ENCODE measurements at regions not wholly inside any gene's neighbourhood (a gene's known extent, or its start where the extent isn't known, plus 50 kb on each side); places are given as distances from the start of the nearest gene placed in this dataset.
"Not testable (repeated sequence)": the region's sequence is repeated elsewhere in the genome, so short reads cannot be mapped to it uniquely, and the experiment has no call there.

GRCh38 chrX:33989936-33990335 is 142.2 kb downstream of the FAM47A start:
- 20% methylated on average over 2 of the region's 4 CpGs for WGBS (ENCODE audit: insufficient coverage)
- DNase-seq (ENCODE audit: low read depth in 4 of 6, low spot score in 6 of 6) = peak in 2 of 6 donors; percentile 8 to 27

GRCh38 chrX:33987458-33987857 is 144.7 kb downstream of the FAM47A start:
- Histone ChIP-seq H3K9me3 (ENCODE audit: control insufficient read depth, insufficient read depth, low read length) (no peaks in the 10 kb centered on the region), H3K4me3 (ENCODE audit: low read depth, low read length) (no peak overlapping the region), H3K27me3 (ENCODE audit: control insufficient read depth, insufficient read depth, low read length) (no peaks in the 10 kb centered on the region), H3K36me3 (ENCODE audit: control insufficient read depth, insufficient read depth, low read length) (no peaks in the 10 kb centered on the region), H3K27ac (ENCODE audit: low read depth, low read length) (no peak overlapping the region), H3K4me1 (ENCODE audit: control insufficient read depth, insufficient read depth, low read length) (no peaks in the 10 kb centered on the region)
- DNase-seq (ENCODE audit: low read depth in 4 of 6, low spot score in 6 of 6) = no peak
- 68% methylated on average over 4 of the region's 4 CpGs for WGBS (ENCODE audit: insufficient coverage)

More at GRCh38 chrX:33989936-33990335, 142.2 kb downstream of the FAM47A start:
- H3K4me1 ChIP-seq (ENCODE audit: control insufficient read depth, insufficient read depth, low read length) = no peaks in the 10 kb centered on the region
- H3K27me3 ChIP-seq (ENCODE audit: control insufficient read depth, insufficient read depth, low read length) = no peaks in the 10 kb centered on the region
- no peaks in the 10 kb centered on the region for H3K9me3 ChIP-seq (ENCODE audit: control insufficient read depth, insufficient read depth, low read length)
- H3K36me3 ChIP-seq (ENCODE audit: control insufficient read depth, insufficient read depth, low read length) = no peaks in the 10 kb centered on the region
- H3K27ac ChIP-seq (ENCODE audit: low read depth, low read length) = no peak overlapping the region
- no peak overlapping the region for H3K4me3 ChIP-seq (ENCODE audit: low read depth, low read length)

GRCh38 chrX:33974676-33975075 is 157.4 kb downstream of the FAM47A start:
- Histone ChIP-seq H3K27me3 (ENCODE audit: control insufficient read depth, insufficient read depth, low read length) (no peaks in the 10 kb centered on the region), H3K4me3 (ENCODE audit: low read depth, low read length) (no peak overlapping the region), H3K4me1 (ENCODE audit: control insufficient read depth, insufficient read depth, low read length) (no peaks in the 10 kb centered on the region), H3K9me3 (ENCODE audit: control insufficient read depth, insufficient read depth, low read length) (peaks cover 3% of the 10 kb centered on the region), H3K27ac (ENCODE audit: low read depth, low read length) (no peak overlapping the region), H3K36me3 (ENCODE audit: control insufficient read depth, insufficient read depth, low read length) (no peaks in the 10 kb centered on the region)
- DNase-seq (ENCODE audit: low read depth in 4 of 6, low spot score in 6 of 6) = no peak
- WGBS (ENCODE audit: insufficient coverage) = 91% methylated on average over 6 of the region's 6 CpGs

- no peak overlapping the region for H3K4me3 ChIP-seq (ENCODE audit: low read depth, low read length)
- no peaks in the 10 kb centered on the region for H3K36me3 ChIP-seq (ENCODE audit: control insufficient read depth, insufficient read depth, low read length)
- no peak for DNase-seq (ENCODE audit: low read depth in 4 of 6, low spot score in 6 of 6)
- H3K27me3 ChIP-seq (ENCODE audit: control insufficient read depth, insufficient read depth, low read length) = no peaks in the 10 kb centered on the region
- H3K9me3 ChIP-seq (ENCODE audit: control insufficient read depth, insufficient read depth, low read length) = no peaks in the 10 kb centered on the region
- WGBS (ENCODE audit: insufficient coverage) = 84% methylated on average over 3 of the region's 3 CpGs
- H3K4me1 ChIP-seq (ENCODE audit: control insufficient read depth, insufficient read depth, low read length) = no peaks in the 10 kb centered on the region
- H3K27ac ChIP-seq (ENCODE audit: low read depth, low read length) = no peak overlapping the region
These were observed 161.8 kb downstream of the FAM47A start for GRCh38 chrX:33970028-33970967.

- Histone ChIP-seq H3K9me3 (ENCODE audit: control insufficient read depth, insufficient read depth, low read length) (no peaks in the 10 kb centered on the region), H3K4me1 (ENCODE audit: control insufficient read depth, insufficient read depth, low read length) (no peaks in the 10 kb centered on the region), H3K27me3 (ENCODE audit: control insufficient read depth, insufficient read depth, low read length) (no peaks in the 10 kb centered on the region), H3K4me3 (ENCODE audit: low read depth, low read length) (no peak overlapping the region), H3K36me3 (ENCODE audit: control insufficient read depth, insufficient read depth, low read length) (no peaks in the 10 kb centered on the region), H3K27ac (ENCODE audit: low read depth, low read length) (no peak overlapping the region)
- WGBS (ENCODE audit: insufficient coverage) = 73% methylated on average over 1 of the region's 1 CpG
- DNase-seq (ENCODE audit: low read depth in 4 of 6, low spot score in 6 of 6) = no peak
These were observed 163.0 kb downstream of the FAM47A start for GRCh38 chrX:33969105-33969504.

GRCh38 chrX:33968611-33969010 is 163.5 kb downstream of the FAM47A start:
- H3K27ac ChIP-seq (ENCODE audit: low read depth, low read length) = no peak overlapping the region
- no peak for DNase-seq (ENCODE audit: low read depth in 4 of 6, low spot score in 6 of 6)
- no peaks in the 10 kb centered on the region for H3K4me1 ChIP-seq (ENCODE audit: control insufficient read depth, insufficient read depth, low read length)
- H3K9me3 ChIP-seq (ENCODE audit: control insufficient read depth, insufficient read depth, low read length) = no peaks in the 10 kb centered on the region
- H3K36me3 ChIP-seq (ENCODE audit: control insufficient read depth, insufficient read depth, low read length) = no peaks in the 10 kb centered on the region
- 71% methylated on average over 2 of the region's 4 CpGs for WGBS (ENCODE audit: insufficient coverage)
- no peak overlapping the region for H3K4me3 ChIP-seq (ENCODE audit: low read depth, low read length)
- no peaks in the 10 kb centered on the region for H3K27me3 ChIP-seq (ENCODE audit: control insufficient read depth, insufficient read depth, low read length)

- no peaks in the 10 kb centered on the region for H3K27me3 ChIP-seq (ENCODE audit: control insufficient read depth, insufficient read depth, low read length)
- H3K9me3 ChIP-seq (ENCODE audit: control insufficient read depth, insufficient read depth, low read length) = no peaks in the 10 kb centered on the region
- no peak overlapping the region for H3K4me3 ChIP-seq (ENCODE audit: low read depth, low read length)
- no peaks in the 10 kb centered on the region for H3K4me1 ChIP-seq (ENCODE audit: control insufficient read depth, insufficient read depth, low read length)
- no peak for DNase-seq (ENCODE audit: low read depth in 4 of 6, low spot score in 6 of 6)
- H3K27ac ChIP-seq (ENCODE audit: low read depth, low read length) = no peak overlapping the region
- H3K36me3 ChIP-seq (ENCODE audit: control insufficient read depth, insufficient read depth, low read length) = no peaks in the 10 kb centered on the region
- WGBS (ENCODE audit: insufficient coverage) = 67% methylated on average over 1 of the region's 2 CpGs
These were observed 182.8 kb downstream of the FAM47A start for GRCh38 chrX:33949300-33949699.

GRCh38 chrX:33926249-33926648 is 205.9 kb downstream of the FAM47A start:
- not testable (repeated sequence) for H3K4me3 ChIP-seq (ENCODE audit: low read depth, low read length); H3K27me3 ChIP-seq (ENCODE audit: control insufficient read depth, insufficient read depth, low read length); H3K27ac ChIP-seq (ENCODE audit: low read depth, low read length); H3K36me3 ChIP-seq (ENCODE audit: control insufficient read depth, insufficient read depth, low read length); DNase-seq (ENCODE audit: low read depth in 4 of 6, low spot score in 6 of 6); H3K4me1 ChIP-seq (ENCODE audit: control insufficient read depth, insufficient read depth, low read length); H3K9me3 ChIP-seq (ENCODE audit: control insufficient read depth, insufficient read depth, low read length)
- WGBS (ENCODE audit: insufficient coverage) = 82% methylated on average over 2 of the region's 5 CpGs

GRCh38 chrX:33923262-33923661 is 208.9 kb downstream of the FAM47A start:
- Histone ChIP-seq H3K27me3 (ENCODE audit: control insufficient read depth, insufficient read depth, low read length) (no peaks in the 10 kb centered on the region), H3K36me3 (ENCODE audit: control insufficient read depth, insufficient read depth, low read length) (no peaks in the 10 kb centered on the region), H3K9me3 (ENCODE audit: control insufficient read depth, insufficient read depth, low read length) (no peaks in the 10 kb centered on the region), H3K27ac (ENCODE audit: low read depth, low read length) (no peak overlapping the region), H3K4me3 (ENCODE audit: low read depth, low read length) (no peak overlapping the region), H3K4me1 (ENCODE audit: control insufficient read depth, insufficient read depth, low read length) (no peaks in the 10 kb centered on the region)
- WGBS (ENCODE audit: insufficient coverage) = no CpG with 5 or more reads among the region's 2 CpGs
- DNase-seq (ENCODE audit: low read depth in 4 of 6, low spot score in 6 of 6) = no peak

- WGBS (ENCODE audit: insufficient coverage) = no CpG with 5 or more reads among the region's 1 CpG
- H3K9me3 ChIP-seq (ENCODE audit: control insufficient read depth, insufficient read depth, low read length) = no peaks in the 10 kb centered on the region
- no peaks in the 10 kb centered on the region for H3K27me3 ChIP-seq (ENCODE audit: control insufficient read depth, insufficient read depth, low read length)
- no peak overlapping the region for H3K27ac ChIP-seq (ENCODE audit: low read depth, low read length)
- no peaks in the 10 kb centered on the region for H3K36me3 ChIP-seq (ENCODE audit: control insufficient read depth, insufficient read depth, low read length)
- DNase-seq (ENCODE audit: low read depth in 4 of 6, low spot score in 6 of 6) = no peak
- H3K4me3 ChIP-seq (ENCODE audit: low read depth, low read length) = no peak overlapping the region
- H3K4me1 ChIP-seq (ENCODE audit: control insufficient read depth, insufficient read depth, low read length) = no peaks in the 10 kb centered on the region
These were observed 222.3 kb downstream of the FAM47A start for GRCh38 chrX:33909836-33910235.
